Nucleus accumbens (tissue), 56 donors: ENCODE measurements at regions not wholly inside any gene's neighbourhood (a gene's known extent, or its start where the extent isn't known, plus 50 kb on each side); places are given as distances from the start of the nearest gene placed in this dataset.

Source experiments
- DNase-seq, 56 donors: peaks; one replicate each; lab custom pipeline; 2025; lab: John Stamatoyannopoulos, UW

GRCh38 chr14:58778202-58778601 is 140.4 kb downstream of the DACT1 start:
- no peak for DNase-seq

- DNase-seq = no peak
Measured at GRCh38 chr14:58779376-58779775, 141.6 kb downstream of the DACT1 start.

GRCh38 chr14:58780185-58780584 is 142.4 kb downstream of the DACT1 start:
- DNase-seq = no peak

- DNase-seq = no peak
Measured at GRCh38 chr14:58780605-58781004, 142.8 kb downstream of the DACT1 start.

- no peak for DNase-seq
Measured at GRCh38 chr14:58782011-58782410, 144.2 kb downstream of the DACT1 start.

- no peak for DNase-seq
Measured at GRCh38 chr14:58783792-58784511, 146.2 kb downstream of the DACT1 start.

- DNase-seq = no peak
Measured at GRCh38 chr14:58784931-58785330, 147.2 kb downstream of the DACT1 start.

GRCh38 chr14:58785701-58786100 is 147.9 kb downstream of the DACT1 start:
- no peak for DNase-seq

GRCh38 chr14:58787592-58787991 is 149.8 kb downstream of the DACT1 start:
- DNase-seq = no peak

- peak in 5 of 56 donors; percentile 3 to 12 (median 8) for DNase-seq
Measured at GRCh38 chr14:58788655-58789503, 151.1 kb downstream of the DACT1 start.

- no peak for DNase-seq
Measured at GRCh38 chr14:58789736-58790135, 152.0 kb downstream of the DACT1 start.

- DNase-seq = no peak
Measured at GRCh38 chr14:58792416-58792815, 154.7 kb downstream of the DACT1 start.

- DNase-seq = no peak
Measured at GRCh38 chr14:58793131-58793740, 155.5 kb downstream of the DACT1 start.

GRCh38 chr14:58794993-58795762 is 157.4 kb downstream of the DACT1 start:
- DNase-seq = no peak

- no peak for DNase-seq
Measured at GRCh38 chr14:58796242-58797009, 158.7 kb downstream of the DACT1 start.

GRCh38 chr14:58797010-58797429 is 159.3 kb downstream of the DACT1 start:
- DNase-seq = no peak

GRCh38 chr14:58798173-58798572 is 160.4 kb downstream of the DACT1 start:
- DNase-seq = no peak

GRCh38 chr14:58801086-58801485 is 163.3 kb downstream of the DACT1 start:
- DNase-seq = no peak

GRCh38 chr14:58805057-58805456 is 167.3 kb downstream of the DACT1 start:
- no peak for DNase-seq
